Astrocyte (in vitro differentiated cells and primary cell): ENCODE measurements at regions not wholly inside any gene's neighbourhood (a gene's known extent, or its start where the extent isn't known, plus 50 kb on each side); places are given as distances from the start of the nearest gene placed in this dataset.

ENCODE experiments used
- DNase-seq: peaks from one replicate; pipeline ENCODE4 v3.0.0-alpha.2; 2010; ENCODE audit warnings: low read depth
- FAIRE-seq: peaks from 2 replicates; lab custom pipeline; 2011; peaks lifted over from hg19 to GRCh38; lab: Jason Lieb, UNC
- H2AFZ ChIP-seq: 2 replicates; pipeline ENCODE4 v1.6.0; 2012; ENCODE audit warnings: low read depth, low read length, inconsistent platforms
- H3K27ac ChIP-seq: 2 replicates; pipeline ENCODE4 v1.5.1; 2011; ENCODE audit warnings: low read depth, low read length, inconsistent platforms
- H3K27me3 ChIP-seq: 2 replicates; pipeline ENCODE4 v1.6.0; 2011; ENCODE audit warnings: low read length, inconsistent platforms; ENCODE audit not compliant: insufficient read depth
- H3K36me3 ChIP-seq: 2 replicates; pipeline ENCODE4 v1.5.1; 2011; ENCODE audit warnings: low read length, inconsistent platforms; ENCODE audit not compliant: insufficient read depth
- H3K4me1 ChIP-seq: 2 replicates; pipeline ENCODE4 v1.5.1; 2011; ENCODE audit warnings: low read length, inconsistent platforms; ENCODE audit not compliant: insufficient read depth
- H3K4me2 ChIP-seq: 2 replicates; pipeline ENCODE4 v1.6.0; 2012; ENCODE audit warnings: low read length, inconsistent platforms
- H3K4me3 ChIP-seq: 2 replicates; pipeline ENCODE4 v1.5.1; 2011; ENCODE audit warnings: low read depth, mild to moderate bottlenecking, low read length, inconsistent platforms; ENCODE audit not compliant: insufficient read depth
- H3K79me2 ChIP-seq: 2 replicates; pipeline ENCODE4 v1.6.0; 2012; ENCODE audit warnings: mild to moderate bottlenecking, low read length, inconsistent platforms; ENCODE audit not compliant: insufficient read depth
- H3K9ac ChIP-seq: 2 replicates; pipeline ENCODE4 v1.6.0; 2012; ENCODE audit warnings: mild to moderate bottlenecking, low read length, inconsistent platforms
- H3K9me3 ChIP-seq: 2 replicates; pipeline ENCODE4 v1.5.1; 2012; ENCODE audit warnings: low read depth, mild to moderate bottlenecking, low read length, inconsistent platforms; ENCODE audit not compliant: insufficient read depth
- H4K20me1 ChIP-seq: 2 replicates; pipeline ENCODE4 v1.6.0; 2012; ENCODE audit warnings: low read length, inconsistent platforms; ENCODE audit not compliant: insufficient read depth
- H3K27ac Mint-ChIP-seq: one replicate; pipeline ENCODE4 v1.8.0; 2021; ENCODE audit warnings: mild to moderate bottlenecking, mixed read lengths; ENCODE audit not compliant: unreplicated experiment
- H3K27me3 Mint-ChIP-seq: one replicate; pipeline ENCODE4 v1.8.0; 2021; ENCODE audit warnings: low read depth, mixed read lengths; ENCODE audit not compliant: unreplicated experiment
- H3K36me3 Mint-ChIP-seq: one replicate; pipeline ENCODE4 v1.8.0; 2021; ENCODE audit warnings: low read depth, mixed read lengths; ENCODE audit not compliant: unreplicated experiment
- H3K4me1 Mint-ChIP-seq: one replicate; pipeline ENCODE4 v1.8.0; 2021; ENCODE audit warnings: low read depth, mixed read lengths; ENCODE audit not compliant: unreplicated experiment
- H3K4me3 Mint-ChIP-seq: one replicate; pipeline ENCODE4 v1.8.0; 2021; ENCODE audit warnings: mild to moderate bottlenecking, moderate library complexity, mixed read lengths; ENCODE audit not compliant: unreplicated experiment
- H3K9me3 Mint-ChIP-seq: one replicate; pipeline ENCODE4 v1.8.0; 2021; ENCODE audit warnings: mild to moderate bottlenecking, mixed read lengths; ENCODE audit not compliant: unreplicated experiment
- CTCF ChIP-seq: IDR thresholded peaks from 2 replicates; pipeline ENCODE4 v1.5.1; 2011; ENCODE audit warnings: low read depth, mild to moderate bottlenecking, inconsistent platforms, low read length, moderate library complexity; ENCODE audit not compliant: insufficient read depth
- EZH2 ChIP-seq: IDR thresholded peaks from 2 replicates; pipeline ENCODE4 v1.6.1; 2012; ENCODE audit warnings: mild to moderate bottlenecking, low read length, inconsistent platforms; ENCODE audit not compliant: insufficient read depth

- Mint-ChIP-seq H3K27ac (no peak overlapping the region), H3K4me3 (no peak overlapping the region), H3K27me3 (peaks cover 13% of the 10 kb centered on the region), H3K4me1 (peaks cover 6% of the 10 kb centered on the region), H3K36me3 (no peaks in the 10 kb centered on the region), H3K9me3 (no peaks in the 10 kb centered on the region)
- Histone ChIP-seq H3K4me3 (no peak overlapping the region), H3K27me3 (peaks cover 9% of the 10 kb centered on the region), H2AFZ (no peak overlapping the region), H3K27ac (no peak overlapping the region), H3K79me2 (no peaks in the 10 kb centered on the region), H3K9me3 (no peaks in the 10 kb centered on the region), H4K20me1 (no peaks in the 10 kb centered on the region), H3K36me3 (no peaks in the 10 kb centered on the region), H3K4me2 (no peak overlapping the region), H3K4me1 (no peaks in the 10 kb centered on the region), H3K9ac (no peak overlapping the region)
- DNase-seq (no peak), FAIRE-seq (no peak)
- no peak for TF ChIP-seq CTCF
- TF ChIP-seq EZH2: no peak
Measured at GRCh38 chr1:38173848-38174247, 127.3 kb upstream of the POU3F1 start.

GRCh38 chr1:38173157-38173831 is 126.7 kb upstream of the POU3F1 start:
- H3K4me3 Mint-ChIP-seq: no peak overlapping the region
- H3K36me3 Mint-ChIP-seq: no peaks in the 10 kb centered on the region
- H3K4me2 ChIP-seq: no peak overlapping the region
- no peak overlapping the region for H3K9ac ChIP-seq
- H3K9me3 ChIP-seq: no peaks in the 10 kb centered on the region
- H2AFZ ChIP-seq: no peak overlapping the region
- no peaks in the 10 kb centered on the region for H3K4me1 ChIP-seq
- no peak for DNase-seq
- H3K36me3 ChIP-seq: no peaks in the 10 kb centered on the region
- H3K27me3 ChIP-seq: peaks cover 12% of the 10 kb centered on the region
- H3K79me2 ChIP-seq: no peaks in the 10 kb centered on the region
- no peaks in the 10 kb centered on the region for H4K20me1 ChIP-seq
- no peaks in the 10 kb centered on the region for H3K9me3 Mint-ChIP-seq
- peaks cover 6% of the 10 kb centered on the region for H3K4me1 Mint-ChIP-seq
- H3K27ac ChIP-seq: no peak overlapping the region
- peaks cover 13% of the 10 kb centered on the region for H3K27me3 Mint-ChIP-seq
- H3K27ac Mint-ChIP-seq: no peak overlapping the region
- no peak for TF ChIP-seq EZH2
- TF ChIP-seq CTCF: no peak
- H3K4me3 ChIP-seq: no peak overlapping the region
- no peak for FAIRE-seq

GRCh38 chr1:38169121-38169520 is 122.5 kb upstream of the POU3F1 start:
- peaks cover 6% of the 10 kb centered on the region for H3K4me1 Mint-ChIP-seq
- H3K9me3 ChIP-seq: no peaks in the 10 kb centered on the region
- H3K4me3 ChIP-seq: no peak overlapping the region
- no peak overlapping the region for H3K9ac ChIP-seq
- no peaks in the 10 kb centered on the region for H3K4me1 ChIP-seq
- DNase-seq (no peak), FAIRE-seq (no peak)
- peaks cover 2% of the 10 kb centered on the region for H3K36me3 Mint-ChIP-seq
- H3K79me2 ChIP-seq: no peaks in the 10 kb centered on the region
- H3K36me3 ChIP-seq: no peaks in the 10 kb centered on the region
- no peak overlapping the region for H3K27ac ChIP-seq
- H3K27me3 ChIP-seq: peaks cover 11% of the 10 kb centered on the region
- H2AFZ ChIP-seq: no peak overlapping the region
- no peak overlapping the region for H3K4me3 Mint-ChIP-seq
- no peaks in the 10 kb centered on the region for H4K20me1 ChIP-seq
- peaks cover 3% of the 10 kb centered on the region for H3K9me3 Mint-ChIP-seq
- peaks cover 34% of the 10 kb centered on the region for H3K27me3 Mint-ChIP-seq
- H3K27ac Mint-ChIP-seq: no peak overlapping the region
- no peak overlapping the region for H3K4me2 ChIP-seq
- TF ChIP-seq CTCF (no peak), EZH2 (no peak)
